ENCODE measurements at regions not wholly inside any gene's neighbourhood (a gene's known extent, or its start where the extent isn't known, plus 50 kb on each side); places are given as distances from the start of the nearest gene placed in this dataset.

- no peaks in the 10 kb centered on the region for H3K27me3 ChIP-seq (ENCODE audit: control insufficient read depth, insufficient read depth, low read length)
- DNase-seq (ENCODE audit: low read depth), result no peak
- H3K4me3 ChIP-seq (ENCODE audit: low read depth, low read length), result no peak overlapping the region
- no peaks in the 10 kb centered on the region for H3K36me3 ChIP-seq (ENCODE audit: control insufficient read depth, insufficient read depth, low read length)
- TF ChIP-seq CTCF (IDR thresholded peaks at IDR 0.05; ENCODE audit: insufficient read depth, low read length, poor library complexity, severe bottlenecking), result no peak
Measured at GRCh38 chr14:83282706-83283105, 1749.1 kb upstream of the SEL1L start.

DNA sequence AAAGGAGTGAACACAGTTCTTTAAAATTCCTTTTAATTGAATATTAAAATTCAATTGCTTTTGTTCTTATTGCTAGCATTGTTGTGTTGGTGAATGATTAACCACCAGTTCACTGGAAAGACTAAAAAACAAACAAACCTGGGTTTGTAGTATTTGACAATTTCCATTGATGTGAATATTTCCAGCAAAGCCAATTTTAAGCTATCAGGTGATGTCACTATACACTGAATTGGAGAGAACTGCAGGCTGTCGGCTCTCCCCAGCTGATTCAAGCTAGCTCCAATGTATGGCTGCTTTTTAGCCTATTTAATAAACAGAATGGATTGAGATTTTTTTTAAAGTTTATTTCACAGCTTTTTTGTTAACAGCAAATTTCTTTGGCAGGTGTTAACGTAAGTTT is 1753.6 kb upstream of the SEL1L start:
- H3K36me3 ChIP-seq (ENCODE audit: control insufficient read depth, insufficient read depth, low read length), result no peaks in the 10 kb centered on the region
- no peaks in the 10 kb centered on the region for H3K27me3 ChIP-seq (ENCODE audit: control insufficient read depth, insufficient read depth, low read length)
- DNase-seq (ENCODE audit: low read depth), result no peak
- TF ChIP-seq CTCF (IDR thresholded peaks at IDR 0.05; ENCODE audit: insufficient read depth, low read length, poor library complexity, severe bottlenecking), result no peak
- no peak overlapping the region for H3K4me3 ChIP-seq (ENCODE audit: low read depth, low read length)

- Histone ChIP-seq H3K4me3 (ENCODE audit: low read depth, low read length) (no peak overlapping the region), H3K27me3 (ENCODE audit: control insufficient read depth, insufficient read depth, low read length) (no peaks in the 10 kb centered on the region), H3K36me3 (ENCODE audit: control insufficient read depth, insufficient read depth, low read length) (no peaks in the 10 kb centered on the region)
- no peak for TF ChIP-seq CTCF (IDR thresholded peaks at IDR 0.05; ENCODE audit: insufficient read depth, low read length, poor library complexity, severe bottlenecking)
- DNase-seq (ENCODE audit: low read depth), result no peak
Measured at GRCh38 chr14:83289390-83289789, 1755.7 kb upstream of the SEL1L start.

DNA sequence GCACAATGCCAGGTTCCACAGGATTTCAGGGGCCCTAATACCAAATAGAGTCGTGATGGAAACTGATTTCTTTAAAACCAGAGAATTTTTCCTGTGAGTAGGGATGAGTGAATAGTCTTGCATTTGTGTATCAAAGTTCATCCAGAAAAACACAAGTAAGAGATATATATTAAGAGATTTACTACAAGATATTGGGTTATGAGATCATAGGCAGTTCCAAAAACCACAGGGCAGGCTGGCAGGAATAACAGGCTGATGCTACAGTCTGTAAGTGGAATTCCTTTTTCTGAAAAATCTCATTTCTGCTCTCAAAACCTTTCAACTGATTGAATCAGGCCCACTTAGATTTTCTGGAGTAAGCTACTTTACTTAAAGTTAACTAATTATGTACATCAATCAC is 1756.2 kb upstream of the SEL1L start:
- no peaks in the 10 kb centered on the region for H3K27me3 ChIP-seq (ENCODE audit: control insufficient read depth, insufficient read depth, low read length)
- no peak for TF ChIP-seq CTCF (IDR thresholded peaks at IDR 0.05; ENCODE audit: insufficient read depth, low read length, poor library complexity, severe bottlenecking)
- no peaks in the 10 kb centered on the region for H3K36me3 ChIP-seq (ENCODE audit: control insufficient read depth, insufficient read depth, low read length)
- H3K4me3 ChIP-seq (ENCODE audit: low read depth, low read length), result no peak overlapping the region
- no peak for DNase-seq (ENCODE audit: low read depth)

DNA sequence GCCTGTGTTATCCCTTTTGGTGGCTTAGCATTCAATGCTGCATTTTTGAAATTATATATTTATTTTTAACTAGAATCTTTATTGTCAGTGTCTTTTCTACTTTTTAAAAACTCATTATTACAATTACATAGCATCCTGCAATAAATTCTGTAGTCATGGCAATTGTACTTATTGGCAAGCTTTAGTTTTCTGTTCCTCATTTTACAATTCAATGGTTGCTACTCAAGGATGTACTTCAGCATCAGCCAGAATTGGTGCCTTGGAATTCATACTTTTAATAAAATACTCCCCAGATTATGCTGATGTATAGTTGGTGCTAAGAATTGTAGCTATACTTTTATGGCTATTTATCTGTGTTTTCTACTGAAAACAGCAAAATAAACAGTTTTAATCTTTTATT is 1756.8 kb upstream of the SEL1L start:
- DNase-seq (ENCODE audit: low read depth), result no peak
- no peak for TF ChIP-seq CTCF (IDR thresholded peaks at IDR 0.05; ENCODE audit: insufficient read depth, low read length, poor library complexity, severe bottlenecking)
- H3K27me3 ChIP-seq (ENCODE audit: control insufficient read depth, insufficient read depth, low read length), result no peaks in the 10 kb centered on the region
- H3K36me3 ChIP-seq (ENCODE audit: control insufficient read depth, insufficient read depth, low read length), result no peaks in the 10 kb centered on the region
- H3K4me3 ChIP-seq (ENCODE audit: low read depth, low read length), result no peak overlapping the region

GRCh38 chr14:83291714-83292113 is 1758.1 kb upstream of the SEL1L start:
- no peaks in the 10 kb centered on the region for H3K27me3 ChIP-seq (ENCODE audit: control insufficient read depth, insufficient read depth, low read length)
- H3K4me3 ChIP-seq (ENCODE audit: low read depth, low read length), result no peak overlapping the region
- no peak for DNase-seq (ENCODE audit: low read depth)
- no peak for TF ChIP-seq CTCF (IDR thresholded peaks at IDR 0.05; ENCODE audit: insufficient read depth, low read length, poor library complexity, severe bottlenecking)
- no peaks in the 10 kb centered on the region for H3K36me3 ChIP-seq (ENCODE audit: control insufficient read depth, insufficient read depth, low read length)

Data from kidney epithelial cell (primary cell).